NCI-H345 (cell line): ENCODE measurements at regions not wholly inside any gene's neighbourhood (a gene's known extent, or its start where the extent isn't known, plus 50 kb on each side); places are given as distances from the start of the nearest gene placed in this dataset.
"Not testable (repeated sequence)": the region's sequence is repeated elsewhere in the genome, so short reads cannot be mapped to it uniquely, and the experiment has no call there.

Experiments used
- DNase-seq: peaks from one replicate; lab custom pipeline; 2025; lab: John Stamatoyannopoulos, UW

DNA sequence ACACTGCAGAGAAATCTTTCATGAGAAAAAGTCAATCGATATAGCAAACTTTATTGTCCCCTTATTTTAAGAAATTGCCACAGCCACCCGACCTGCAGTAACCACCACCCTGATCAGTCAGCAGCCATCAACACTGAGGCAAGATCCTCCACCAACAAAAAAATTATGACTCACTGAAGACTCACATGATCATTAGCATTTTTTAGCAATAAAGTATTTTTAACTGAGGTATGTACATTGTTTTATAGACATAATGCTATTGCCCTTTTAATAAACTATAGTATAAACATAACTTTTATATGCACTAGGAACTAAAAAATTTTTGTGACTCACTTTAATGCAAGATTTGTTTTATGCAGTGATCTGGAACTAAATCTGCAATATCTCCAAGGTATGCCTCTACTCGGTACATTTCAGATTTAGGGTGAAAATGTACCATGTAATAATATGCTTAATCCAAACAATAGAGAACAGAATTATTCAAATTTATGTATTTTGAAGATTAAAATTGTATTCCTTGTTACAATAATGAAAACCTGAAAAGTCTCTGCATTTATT, 79.2 kb upstream of the CEP126 start:
- no peak for DNase-seq

DNA sequence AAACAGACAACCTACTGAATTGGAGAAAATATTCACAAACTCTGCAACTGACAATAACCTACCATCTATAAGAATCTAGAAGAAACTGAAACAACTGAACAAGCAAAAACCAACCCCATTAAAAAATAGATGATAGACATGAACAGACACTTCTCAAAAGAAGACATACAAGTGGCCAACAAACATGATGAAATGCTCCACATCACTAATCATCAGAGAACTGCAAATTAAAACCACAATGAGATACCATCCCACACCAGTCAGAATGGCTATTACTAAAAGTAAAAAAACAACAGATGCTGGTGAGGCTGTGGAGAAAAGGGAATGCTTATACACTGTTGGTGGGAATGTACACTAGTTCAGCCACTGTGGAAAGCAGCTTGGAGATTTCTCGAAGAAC, 84.3 kb upstream of the CEP126 start:
- DNase-seq = not testable (repeated sequence)

DNA sequence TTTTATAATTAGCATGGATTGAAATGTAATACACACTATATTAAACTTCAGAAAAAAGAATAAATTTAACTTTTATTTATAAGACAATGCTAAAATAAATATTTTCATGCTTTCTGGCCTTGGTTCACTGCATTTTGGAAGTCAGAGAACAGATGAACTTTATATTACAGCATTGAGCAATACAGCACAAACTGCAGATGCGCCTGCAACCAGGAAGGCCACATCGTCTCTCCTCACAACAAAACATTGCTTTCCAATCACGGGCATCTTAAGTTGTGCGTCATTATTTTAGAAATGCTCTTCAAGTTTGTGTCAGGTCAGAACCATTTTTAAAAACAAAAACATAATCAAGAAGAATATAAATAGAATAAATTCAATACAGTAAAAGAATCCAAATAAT, 89.3 kb upstream of the CEP126 start:
- no peak for DNase-seq

DNA sequence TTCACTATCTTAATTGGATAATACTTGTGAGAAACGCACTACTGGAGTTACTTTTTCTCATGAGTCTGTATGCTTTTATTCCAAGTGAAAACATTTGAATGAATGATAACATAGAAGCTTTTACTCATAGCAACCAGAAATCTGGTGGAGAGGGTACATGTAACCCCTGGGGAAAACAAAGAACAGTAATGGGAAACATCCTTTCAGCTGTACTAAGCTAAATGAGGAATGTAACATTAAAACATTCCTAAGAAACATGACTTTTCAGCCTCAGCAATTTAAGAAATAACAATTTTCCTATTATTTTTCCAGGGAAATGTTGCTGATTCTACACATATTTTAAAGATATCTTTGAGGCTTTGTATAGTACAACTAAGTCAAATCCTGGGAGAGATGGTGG, 97.2 kb upstream of the CEP126 start:
- DNase-seq = no peak

DNA sequence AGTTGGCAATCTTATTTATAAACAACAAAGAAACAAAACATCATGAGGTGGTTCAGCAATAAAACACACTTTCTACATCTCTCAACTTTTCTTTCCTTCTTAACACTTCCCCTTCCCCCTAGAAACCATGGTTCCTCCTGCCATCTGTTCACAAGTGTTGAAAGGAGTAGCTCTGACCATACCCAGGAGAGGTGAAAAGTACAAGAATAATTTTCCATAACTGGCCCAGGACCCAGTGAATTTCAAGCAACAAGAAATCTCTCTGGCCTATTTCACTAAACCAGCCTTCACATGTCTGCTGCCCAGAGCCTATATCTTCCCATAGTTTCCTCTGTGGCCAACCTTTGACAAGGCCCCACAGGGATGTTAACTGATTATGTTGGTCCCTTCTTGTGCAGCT, 98.2 kb upstream of the CEP126 start:
- DNase-seq = no peak

DNA sequence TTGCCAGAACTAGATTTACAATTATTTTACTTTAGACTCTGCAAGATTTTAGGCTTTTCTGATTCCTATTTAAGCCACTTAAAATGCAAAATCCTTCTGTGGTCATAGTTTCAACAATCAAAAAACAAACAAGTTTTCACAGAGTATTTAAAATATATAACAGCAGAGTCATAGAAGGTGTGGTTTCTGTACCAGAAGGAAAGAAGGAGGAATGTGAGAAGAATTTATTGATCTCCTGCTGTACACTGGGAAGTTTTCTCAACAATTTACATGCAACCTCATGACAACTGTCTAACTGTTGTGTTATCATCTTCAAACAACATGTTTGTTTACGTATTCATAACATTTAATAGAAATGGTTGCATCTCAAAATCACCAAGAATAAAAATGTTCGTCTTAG, 102.3 kb upstream of the CEP126 start:
- no peak for DNase-seq

DNA sequence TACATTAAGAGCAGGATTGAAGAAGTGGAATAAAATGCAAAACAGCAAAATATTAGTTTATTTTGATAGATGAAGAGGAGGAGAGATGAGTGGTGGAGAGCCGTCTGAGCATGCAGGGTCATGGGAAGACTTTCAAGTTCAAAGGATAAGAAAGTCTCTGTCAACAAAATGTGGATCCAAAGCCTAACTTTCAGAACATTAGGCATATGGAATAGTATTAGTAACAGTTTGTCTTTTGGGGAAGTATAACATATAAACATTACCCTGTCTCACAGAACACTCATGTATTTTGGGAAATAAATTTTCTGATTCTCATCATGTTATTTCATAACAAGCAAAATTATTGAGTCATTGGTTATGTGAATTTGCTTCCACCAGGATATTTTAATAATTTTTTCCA, 104.3 kb upstream of the CEP126 start:
- DNase-seq = no peak

DNA sequence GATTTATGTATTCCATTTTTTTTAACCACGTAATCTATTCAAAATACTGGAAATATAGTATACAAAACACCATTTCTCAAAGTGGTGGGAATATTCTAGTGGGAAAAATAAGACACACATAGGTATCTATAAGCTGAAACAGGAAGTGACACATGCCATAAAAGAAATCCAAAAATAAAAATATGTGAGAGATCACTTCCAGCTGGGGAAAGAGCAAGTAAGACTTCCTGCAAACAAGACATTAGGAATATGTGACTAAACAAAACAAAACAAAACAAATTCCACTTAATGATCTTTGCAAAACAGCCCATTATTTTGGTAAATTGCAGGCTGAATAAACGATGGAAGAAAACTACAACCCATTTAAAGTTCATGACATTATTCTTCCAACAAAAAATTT, 107.3 kb upstream of the CEP126 start:
- DNase-seq = no peak

DNA sequence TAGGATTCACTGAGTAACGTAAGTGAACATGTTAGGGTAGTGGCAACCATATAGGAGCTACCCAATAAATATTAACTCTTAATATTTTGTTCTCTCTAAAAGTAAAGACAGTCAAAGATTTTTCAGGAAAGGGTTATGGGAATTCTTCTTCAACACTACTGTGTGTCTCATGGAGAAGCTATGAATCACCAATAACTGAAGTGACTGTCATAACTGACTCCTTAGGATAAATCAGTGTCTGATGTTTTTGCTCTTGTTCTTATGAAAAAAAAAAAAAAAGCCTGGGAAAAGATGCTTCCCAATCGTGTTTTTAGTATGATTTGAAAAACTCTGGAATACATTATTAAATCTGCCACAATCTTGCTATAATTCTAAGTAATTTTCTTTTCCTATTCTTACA, 111.2 kb upstream of the CEP126 start:
- DNase-seq = no peak

DNA sequence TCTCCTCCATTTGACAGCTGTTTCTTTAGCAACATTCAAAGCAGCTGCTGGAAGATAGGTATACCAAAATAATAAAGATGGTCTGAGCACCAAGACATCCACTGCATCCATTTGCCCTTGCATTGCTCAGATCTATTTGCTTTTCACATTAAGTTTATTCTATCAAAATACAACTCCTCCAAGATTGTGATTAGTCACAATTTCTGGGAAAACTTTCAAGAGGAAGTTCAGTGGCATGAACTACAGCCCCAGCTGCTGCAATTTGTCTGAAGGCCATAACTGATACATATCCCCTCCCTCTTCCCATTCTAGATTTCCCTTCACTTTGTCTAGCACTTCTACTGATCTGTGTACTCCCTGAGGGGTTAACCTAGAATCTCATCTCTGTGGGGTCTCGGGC, 117.5 kb upstream of the CEP126 start:
- DNase-seq = no peak

DNA sequence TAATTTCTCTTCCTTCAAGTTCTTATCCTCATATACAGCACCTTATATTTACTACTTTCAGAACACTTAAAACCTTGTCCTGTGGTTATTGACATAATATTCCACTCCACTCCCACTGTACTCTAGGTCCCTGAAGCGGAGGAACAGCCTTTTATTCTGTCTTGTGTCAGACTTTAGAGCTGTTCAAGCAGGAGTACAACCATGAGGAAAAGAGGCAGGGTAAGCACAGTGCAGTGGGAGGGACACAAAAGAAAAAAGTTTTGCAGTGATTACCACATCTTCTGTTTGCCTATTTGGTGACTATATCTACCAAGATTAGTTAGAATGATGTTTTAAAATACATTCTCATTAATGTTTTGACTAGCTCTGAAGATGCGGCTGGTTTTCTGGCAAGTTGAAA, 122.0 kb upstream of the CEP126 start:
- no peak for DNase-seq

DNA sequence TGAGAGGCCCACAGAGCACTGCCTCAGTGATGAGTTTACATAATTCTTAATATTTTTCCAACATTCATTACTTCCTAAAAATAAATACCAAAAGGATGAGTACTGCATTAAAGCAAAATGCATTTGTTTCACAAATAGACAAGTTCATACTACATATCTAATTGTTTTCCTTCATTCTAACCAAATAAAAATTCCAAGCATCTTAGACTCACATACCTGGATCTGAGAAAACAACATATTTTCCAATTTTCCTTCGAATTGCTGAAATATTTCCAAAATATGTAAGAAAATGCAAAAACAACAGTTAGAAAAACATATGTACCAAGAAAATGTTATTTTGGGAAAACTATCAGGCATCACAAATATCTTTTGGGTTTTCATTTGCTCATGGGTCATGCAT, 127.9 kb upstream of the CEP126 start:
- no peak for DNase-seq

DNA sequence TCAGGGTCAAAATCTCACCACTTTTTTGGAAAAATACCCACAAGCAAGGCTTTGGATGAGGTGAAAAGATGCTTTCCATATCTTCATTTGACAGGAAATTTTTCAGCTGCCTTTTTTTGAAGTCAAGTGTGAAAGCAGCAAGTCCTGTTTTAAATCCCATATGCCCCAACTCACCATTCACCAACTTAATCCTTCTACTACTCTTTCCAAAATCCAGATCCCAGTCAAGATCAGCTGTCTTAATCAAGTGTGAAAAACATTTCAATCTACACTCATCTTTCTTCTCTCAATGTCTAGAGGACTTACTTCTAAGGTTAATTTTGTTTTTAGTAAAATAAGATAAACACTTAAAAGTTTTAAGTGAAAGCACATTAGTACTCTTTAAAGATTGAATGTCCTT, 128.4 kb upstream of the CEP126 start:
- DNase-seq = no peak

DNA sequence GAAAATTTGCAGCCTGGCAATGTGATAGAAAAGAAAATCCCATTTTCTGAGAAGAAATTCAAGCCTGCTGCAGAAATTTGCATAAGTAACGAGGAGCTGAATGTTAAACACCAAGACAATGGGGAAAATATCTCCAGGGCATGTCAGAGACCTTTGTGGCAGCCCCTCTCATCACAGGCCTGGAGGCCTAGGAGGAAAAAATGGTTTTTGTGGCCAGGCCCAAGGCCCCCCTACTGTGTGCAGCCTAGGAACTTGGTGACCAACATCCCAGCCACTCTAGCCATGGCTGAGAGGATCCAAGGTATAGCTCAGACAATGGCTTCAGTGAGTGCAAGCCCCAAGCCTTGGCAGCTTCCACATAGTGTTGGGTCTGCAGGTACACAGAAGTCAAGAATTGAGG, 135.6 kb upstream of the CEP126 start:
- DNase-seq = not testable (repeated sequence)

DNA sequence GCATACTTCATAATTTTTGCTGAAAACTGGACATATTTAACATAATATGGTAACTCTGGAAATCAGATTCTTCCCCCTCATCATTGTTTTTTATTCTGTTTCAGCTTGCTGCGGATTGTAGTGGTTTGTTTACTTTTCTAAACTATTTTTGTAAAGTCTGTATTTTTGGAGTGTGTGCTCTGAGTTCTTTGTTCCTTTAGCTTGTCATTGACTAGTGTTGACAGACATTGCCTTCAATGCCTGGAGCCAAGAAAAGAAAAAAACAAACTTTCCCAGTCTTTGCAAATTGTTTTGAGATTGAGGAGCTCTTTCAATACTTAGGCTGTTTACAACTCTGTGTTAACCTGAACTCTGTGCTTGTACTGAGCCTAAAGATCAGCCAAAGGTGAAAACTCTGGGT, 137.3 kb upstream of the CEP126 start:
- DNase-seq = no peak

DNA sequence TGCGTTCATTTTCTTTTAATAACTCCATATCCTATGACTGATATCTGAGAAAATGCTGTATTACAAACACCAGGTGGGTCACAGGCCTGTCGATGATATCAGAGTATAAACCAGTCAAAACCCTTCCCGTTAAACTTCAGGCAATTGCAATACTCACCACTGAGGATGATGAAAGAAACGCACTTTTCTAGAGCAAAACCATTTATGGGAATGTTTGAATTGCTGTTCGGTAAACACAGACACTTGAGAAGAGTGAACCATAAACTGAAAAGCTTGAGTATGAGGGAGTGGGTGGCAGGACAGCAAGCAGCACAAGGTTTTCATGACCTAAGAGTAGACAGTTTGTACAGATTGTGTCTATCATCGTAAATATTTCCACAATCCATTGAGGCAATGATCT, 139.8 kb upstream of the CEP126 start:
- no peak for DNase-seq

DNA sequence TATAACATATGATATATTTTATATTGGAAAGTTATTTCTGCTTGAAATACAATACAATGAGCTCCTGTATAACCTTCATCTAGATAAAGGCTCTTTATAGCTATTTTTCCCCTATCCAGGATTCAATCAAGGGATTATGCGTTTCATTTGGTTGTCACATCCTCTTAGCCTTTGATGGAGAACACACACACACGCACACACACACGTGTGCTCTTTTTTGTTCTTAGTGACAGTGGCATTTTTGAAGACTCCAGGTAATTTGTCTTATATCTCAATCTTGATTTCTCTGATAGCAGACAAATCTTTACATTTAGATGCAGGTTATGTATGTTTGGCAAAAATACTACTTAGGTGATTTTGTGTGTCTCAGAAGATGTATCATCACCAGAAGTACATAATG, 144.2 kb upstream of the CEP126 start:
- DNase-seq = no peak

DNA sequence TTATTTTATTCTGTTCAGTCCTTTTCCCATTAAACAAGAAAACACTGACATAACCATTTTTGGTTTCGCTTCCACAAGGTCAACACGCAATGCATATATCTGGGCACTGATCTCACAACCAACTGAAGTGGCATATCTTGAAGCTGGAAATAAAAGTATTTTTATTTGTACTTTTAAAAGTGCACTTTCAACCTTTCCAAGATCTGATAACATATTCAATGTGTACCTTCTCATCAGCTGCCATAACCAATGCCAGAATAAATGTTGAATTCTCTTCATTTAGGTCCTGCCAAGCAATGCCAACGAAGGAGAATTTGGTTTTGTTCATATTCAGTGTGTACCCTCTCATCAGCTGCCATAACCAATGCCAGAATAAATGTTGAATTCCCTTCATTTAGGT, 148.9 kb upstream of the CEP126 start:
- no peak for DNase-seq

DNA sequence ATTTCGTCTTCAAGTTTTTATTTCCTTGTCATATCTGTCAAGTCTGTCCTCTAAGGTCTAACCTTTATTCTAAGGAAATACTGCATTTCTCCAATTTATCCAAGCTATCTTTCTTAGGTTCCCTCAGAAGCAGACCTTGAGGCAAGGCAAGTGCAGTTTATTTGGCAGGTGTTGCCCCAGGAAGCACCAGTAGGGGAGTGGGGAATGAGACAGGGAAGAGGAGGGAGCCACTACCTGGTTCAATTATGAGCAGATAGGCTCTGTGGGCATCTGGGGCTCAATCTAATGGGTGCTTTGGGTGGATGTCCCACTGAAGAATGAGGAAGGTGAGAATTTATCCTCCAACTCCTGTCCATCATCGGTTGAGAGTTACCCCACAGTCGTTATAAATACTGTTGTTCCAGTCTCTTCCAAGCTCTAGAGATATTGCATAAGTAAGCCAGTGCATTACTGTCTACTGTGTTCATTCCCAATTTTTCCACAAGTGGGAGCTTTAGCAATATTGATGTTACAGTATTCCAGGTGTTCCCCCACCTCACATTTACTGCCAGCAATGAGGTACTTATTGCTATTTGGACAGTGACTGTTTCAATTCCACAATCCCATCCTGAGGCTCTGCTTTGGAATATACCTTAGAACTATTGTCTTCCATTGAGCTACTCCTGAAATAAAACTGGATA, 154.9 kb upstream of the CEP126 start:
- DNase-seq = peak; percentile 10

DNA sequence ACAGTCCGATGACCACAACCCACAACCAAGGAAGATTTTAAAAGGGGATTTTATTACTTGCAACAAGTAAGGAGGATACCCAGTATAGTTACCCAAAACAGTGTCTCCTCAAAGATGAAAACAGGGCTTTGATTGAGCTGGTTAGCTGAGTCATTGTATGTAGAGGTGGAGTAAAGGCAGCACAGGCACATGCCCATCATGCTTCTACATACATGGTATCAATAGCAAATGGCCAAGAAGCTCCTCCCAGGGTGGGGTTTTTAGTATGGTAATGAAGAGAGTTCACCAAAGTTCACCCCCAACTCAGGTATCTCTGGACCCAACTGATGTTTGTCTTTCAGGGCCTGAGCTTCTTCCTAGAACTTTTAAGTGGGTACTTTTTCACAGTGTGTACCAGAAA, 157.1 kb upstream of the CEP126 start:
- no peak for DNase-seq

DNA sequence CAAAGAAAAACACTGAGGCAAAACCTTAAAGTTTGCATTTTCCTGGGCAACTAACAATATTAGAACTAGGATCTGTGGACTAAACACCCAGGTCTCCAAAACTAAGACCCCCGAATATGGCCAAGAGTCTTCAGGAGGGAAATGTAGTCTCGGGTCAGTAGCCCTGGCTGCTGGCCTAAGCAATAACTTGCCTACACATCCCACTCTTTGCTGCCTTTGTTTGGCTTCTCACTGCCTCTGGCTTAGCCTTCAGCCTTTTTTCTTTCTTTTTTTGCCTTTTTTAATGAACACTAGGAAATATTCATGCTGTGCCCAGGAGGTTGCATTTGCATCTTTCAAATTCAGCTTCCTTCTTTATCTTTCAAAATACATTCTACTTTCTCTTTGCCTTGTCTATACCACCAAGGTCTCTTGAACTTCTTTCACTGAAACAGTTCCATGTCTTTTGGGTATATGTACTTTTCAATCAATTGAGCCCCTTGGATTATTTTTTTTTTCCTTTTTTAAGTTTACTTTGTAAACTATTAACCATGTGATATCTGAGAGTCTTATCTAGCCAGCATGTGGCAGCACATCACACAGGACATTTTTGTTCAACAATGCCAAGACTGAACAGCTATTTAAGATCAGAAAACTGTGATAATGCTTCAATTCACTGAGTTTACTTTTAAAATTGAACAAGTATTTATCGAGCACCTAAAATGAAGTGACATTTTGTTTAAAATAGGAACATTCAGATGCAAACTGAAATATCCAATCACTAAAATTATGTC, 165.0 kb upstream of the TRPC6 start:
- no peak for DNase-seq

DNA sequence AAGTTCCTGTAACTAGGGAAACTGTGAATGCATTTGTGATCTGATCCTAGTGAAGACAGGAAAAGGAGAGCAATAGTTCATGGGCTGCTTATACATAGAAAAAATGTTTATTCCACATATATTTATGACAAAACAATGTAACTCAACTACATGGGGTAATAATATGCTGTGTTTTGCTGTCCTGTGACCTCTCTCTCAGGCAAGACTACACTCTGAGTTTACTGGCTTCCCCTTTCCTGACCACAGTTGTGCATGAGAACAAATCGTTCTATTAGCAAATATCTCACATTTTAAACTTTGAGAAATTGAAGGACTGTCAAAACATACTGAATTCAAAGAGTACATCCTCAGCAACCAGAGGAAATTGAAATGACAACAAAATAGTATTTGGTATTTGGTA, 161.9 kb upstream of the TRPC6 start:
- DNase-seq = no peak

DNA sequence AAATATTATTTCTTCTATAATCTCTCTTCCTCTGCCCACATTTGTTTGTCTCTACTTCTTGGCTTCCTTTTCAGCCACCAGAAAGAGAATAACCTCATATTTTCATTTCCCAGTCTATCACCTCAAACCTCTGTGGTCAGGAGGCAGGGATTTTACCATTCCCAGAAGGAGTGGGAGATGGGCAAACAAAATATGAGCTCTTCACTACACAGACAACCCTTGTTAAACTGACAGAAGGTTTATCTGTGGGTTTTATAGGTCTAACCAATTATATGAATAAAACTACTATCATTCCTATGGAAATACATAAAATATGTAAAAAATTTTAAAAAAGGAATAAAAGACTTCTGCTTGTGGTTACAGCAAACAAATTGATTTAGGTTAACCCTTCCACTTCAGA, 160.0 kb upstream of the TRPC6 start:
- DNase-seq = no peak
